ENCODE measurements at regions not wholly inside any gene's neighbourhood (a gene's known extent, or its start where the extent isn't known, plus 50 kb on each side); places are given as distances from the start of the nearest gene placed in this dataset.

DNA sequence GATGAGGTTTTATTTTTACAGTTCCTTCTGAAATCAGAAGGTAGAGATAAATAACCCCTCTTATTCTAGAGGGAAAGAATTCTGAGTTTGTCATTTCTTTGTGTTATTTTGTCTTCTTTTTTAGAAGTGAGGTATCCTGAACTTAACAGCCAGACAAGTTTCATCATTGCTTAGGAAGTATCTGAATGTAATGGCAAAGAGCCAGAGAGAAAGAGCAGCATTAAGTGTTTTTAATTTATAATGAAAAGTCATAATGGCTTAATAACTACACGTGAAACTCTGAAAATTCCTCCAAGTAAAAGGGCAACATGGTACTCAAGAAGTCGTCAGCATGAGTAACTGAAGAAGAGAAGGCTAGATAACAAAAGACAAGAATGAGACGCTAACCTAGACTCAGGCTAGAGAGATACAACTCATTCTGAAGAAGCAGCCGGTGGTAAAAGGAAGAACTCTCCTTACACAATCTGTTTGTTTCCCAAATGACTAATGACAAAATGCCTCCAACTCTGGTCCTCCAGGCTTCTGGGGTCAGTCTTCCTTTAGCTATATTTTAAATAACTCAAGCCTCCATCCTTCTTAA lies 116.2 kb upstream of the NECTIN3 start:
- H3K36me3 Mint-ChIP-seq = peaks cover 28% of the 10 kb centered on the region
- peaks cover 10% of the 10 kb centered on the region for H3K4me1 Mint-ChIP-seq
- no peak for ATAC-seq

More for the DNA sequence above, 116.2 kb upstream of the NECTIN3 start:
- Mint-ChIP-seq H3K4me3 (no peak overlapping the region), H3K27ac (no peak overlapping the region), H3K9me3 (peaks cover 29% of the 10 kb centered on the region), H3K27me3 (ENCODE audit: low read depth) (no peaks in the 10 kb centered on the region)
- DNase-seq (ENCODE audit: low spot score) = no peak
- ChIA-PET CTCF (no interaction called here), POLR2A (no interaction called here)
- TF ChIP-seq ZNF416 (CRISPR knock-in tag; IDR thresholded peaks at IDR 0.05) (no peak), GRHL2 (CRISPR knock-in tag; IDR thresholded peaks at IDR 0.05; ENCODE audit: insufficient replicate concordance, severe bottlenecking) (no peak), RORB (CRISPR knock-in tag; IDR thresholded peaks at IDR 0.05) (no peak), HMGXB4 (CRISPR knock-in tag; IDR thresholded peaks at IDR 0.05) (no peak), GABPB1 (CRISPR knock-in tag; IDR thresholded peaks at IDR 0.05) (no peak), ZNF317 (CRISPR knock-in tag; IDR thresholded peaks at IDR 0.05; ENCODE audit: borderline replicate concordance, low read depth) (no peak), NR1H2 (CRISPR knock-in tag; IDR thresholded peaks at IDR 0.05) (no peak), ATF1 (CRISPR knock-in tag; IDR thresholded peaks at IDR 0.05) (no peak), ZBTB43 (CRISPR knock-in tag; IDR thresholded peaks at IDR 0.05) (no peak), FOXP1 (CRISPR knock-in tag; IDR thresholded peaks at IDR 0.05; ENCODE audit: borderline replicate concordance) (no peak), CBFB (CRISPR knock-in tag; IDR thresholded peaks at IDR 0.05; ENCODE audit: low read depth) (no peak), ZNF263 (CRISPR knock-in tag; IDR thresholded peaks at IDR 0.05; ENCODE audit: low read depth) (no peak), MXD4 (CRISPR knock-in tag; IDR thresholded peaks at IDR 0.05; ENCODE audit: borderline replicate concordance) (no peak), CREM (CRISPR knock-in tag; IDR thresholded peaks at IDR 0.05) (no peak)
- TF ChIP-seq, protein P1, sequence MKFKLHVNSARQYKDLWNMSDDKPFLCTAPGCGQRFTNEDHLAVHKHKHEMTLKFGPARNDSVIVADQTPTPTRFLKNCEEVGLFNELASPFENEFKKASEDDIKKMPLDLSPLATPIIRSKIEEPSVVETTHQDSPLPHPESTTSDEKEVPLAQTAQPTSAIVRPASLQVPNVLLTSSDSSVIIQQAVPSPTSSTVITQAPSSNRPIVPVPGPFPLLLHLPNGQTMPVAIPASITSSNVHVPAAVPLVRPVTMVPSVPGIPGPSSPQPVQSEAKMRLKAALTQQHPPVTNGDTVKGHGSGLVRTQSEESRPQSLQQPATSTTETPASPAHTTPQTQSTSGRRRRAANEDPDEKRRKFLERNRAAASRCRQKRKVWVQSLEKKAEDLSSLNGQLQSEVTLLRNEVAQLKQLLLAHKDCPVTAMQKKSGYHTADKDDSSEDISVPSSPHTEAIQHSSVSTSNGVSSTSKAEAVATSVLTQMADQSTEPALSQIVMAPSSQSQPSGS (CRISPR knock-in tag; IDR thresholded peaks at IDR 0.05; ENCODE audit: borderline replicate concordance, low read depth) = no peak
- TF ChIP-seq, protein P2, sequence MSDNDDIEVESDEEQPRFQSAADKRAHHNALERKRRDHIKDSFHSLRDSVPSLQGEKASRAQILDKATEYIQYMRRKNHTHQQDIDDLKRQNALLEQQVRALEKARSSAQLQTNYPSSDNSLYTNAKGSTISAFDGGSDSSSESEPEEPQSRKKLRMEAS (CRISPR knock-in tag; IDR thresholded peaks at IDR 0.05) = no peak
- TF ChIP-seq, protein P3, sequence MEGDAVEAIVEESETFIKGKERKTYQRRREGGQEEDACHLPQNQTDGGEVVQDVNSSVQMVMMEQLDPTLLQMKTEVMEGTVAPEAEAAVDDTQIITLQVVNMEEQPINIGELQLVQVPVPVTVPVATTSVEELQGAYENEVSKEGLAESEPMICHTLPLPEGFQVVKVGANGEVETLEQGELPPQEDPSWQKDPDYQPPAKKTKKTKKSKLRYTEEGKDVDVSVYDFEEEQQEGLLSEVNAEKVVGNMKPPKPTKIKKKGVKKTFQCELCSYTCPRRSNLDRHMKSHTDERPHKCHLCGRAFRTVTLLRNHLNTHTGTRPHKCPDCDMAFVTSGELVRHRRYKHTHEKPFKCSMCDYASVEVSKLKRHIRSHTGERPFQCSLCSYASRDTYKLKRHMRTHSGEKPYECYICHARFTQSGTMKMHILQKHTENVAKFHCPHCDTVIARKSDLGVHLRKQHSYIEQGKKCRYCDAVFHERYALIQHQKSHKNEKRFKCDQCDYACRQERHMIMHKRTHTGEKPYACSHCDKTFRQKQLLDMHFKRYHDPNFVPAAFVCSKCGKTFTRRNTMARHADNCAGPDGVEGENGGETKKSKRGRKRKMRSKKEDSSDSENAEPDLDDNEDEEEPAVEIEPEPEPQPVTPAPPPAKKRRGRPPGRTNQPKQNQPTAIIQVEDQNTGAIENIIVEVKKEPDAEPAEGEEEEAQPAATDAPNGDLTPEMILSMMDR (IDR thresholded peaks at IDR 0.05) = no peak
- TF ChIP-seq, protein P4, sequence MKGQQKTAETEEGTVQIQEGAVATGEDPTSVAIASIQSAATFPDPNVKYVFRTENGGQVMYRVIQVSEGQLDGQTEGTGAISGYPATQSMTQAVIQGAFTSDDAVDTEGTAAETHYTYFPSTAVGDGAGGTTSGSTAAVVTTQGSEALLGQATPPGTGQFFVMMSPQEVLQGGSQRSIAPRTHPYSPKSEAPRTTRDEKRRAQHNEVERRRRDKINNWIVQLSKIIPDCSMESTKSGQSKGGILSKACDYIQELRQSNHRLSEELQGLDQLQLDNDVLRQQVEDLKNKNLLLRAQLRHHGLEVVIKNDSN (CRISPR knock-in tag; IDR thresholded peaks at IDR 0.05) = no peak
- TF ChIP-seq, protein P5, sequence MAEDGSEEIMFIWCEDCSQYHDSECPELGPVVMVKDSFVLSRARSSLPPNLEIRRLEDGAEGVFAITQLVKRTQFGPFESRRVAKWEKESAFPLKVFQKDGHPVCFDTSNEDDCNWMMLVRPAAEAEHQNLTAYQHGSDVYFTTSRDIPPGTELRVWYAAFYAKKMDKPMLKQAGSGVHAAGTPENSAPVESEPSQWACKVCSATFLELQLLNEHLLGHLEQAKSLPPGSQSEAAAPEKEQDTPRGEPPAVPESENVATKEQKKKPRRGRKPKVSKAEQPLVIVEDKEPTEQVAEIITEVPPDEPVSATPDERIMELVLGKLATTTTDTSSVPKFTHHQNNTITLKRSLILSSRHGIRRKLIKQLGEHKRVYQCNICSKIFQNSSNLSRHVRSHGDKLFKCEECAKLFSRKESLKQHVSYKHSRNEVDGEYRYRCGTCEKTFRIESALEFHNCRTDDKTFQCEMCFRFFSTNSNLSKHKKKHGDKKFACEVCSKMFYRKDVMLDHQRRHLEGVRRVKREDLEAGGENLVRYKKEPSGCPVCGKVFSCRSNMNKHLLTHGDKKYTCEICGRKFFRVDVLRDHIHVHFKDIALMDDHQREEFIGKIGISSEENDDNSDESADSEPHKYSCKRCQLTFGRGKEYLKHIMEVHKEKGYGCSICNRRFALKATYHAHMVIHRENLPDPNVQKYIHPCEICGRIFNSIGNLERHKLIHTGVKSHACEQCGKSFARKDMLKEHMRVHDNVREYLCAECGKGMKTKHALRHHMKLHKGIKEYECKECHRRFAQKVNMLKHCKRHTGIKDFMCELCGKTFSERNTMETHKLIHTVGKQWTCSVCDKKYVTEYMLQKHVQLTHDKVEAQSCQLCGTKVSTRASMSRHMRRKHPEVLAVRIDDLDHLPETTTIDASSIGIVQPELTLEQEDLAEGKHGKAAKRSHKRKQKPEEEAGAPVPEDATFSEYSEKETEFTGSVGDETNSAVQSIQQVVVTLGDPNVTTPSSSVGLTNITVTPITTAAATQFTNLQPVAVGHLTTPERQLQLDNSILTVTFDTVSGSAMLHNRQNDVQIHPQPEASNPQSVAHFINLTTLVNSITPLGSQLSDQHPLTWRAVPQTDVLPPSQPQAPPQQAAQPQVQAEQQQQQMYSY (CRISPR knock-in tag; IDR thresholded peaks at IDR 0.05) = no peak

All from WTC11 (cell line).